Transverse colon (tissue), 4 donors: ENCODE measurements at regions not wholly inside any gene's neighbourhood (a gene's known extent, or its start where the extent isn't known, plus 50 kb on each side); places are given as distances from the start of the nearest gene placed in this dataset.

Experiments used
- EP300 ChIP-seq: sonication (generic); formaldehyde crosslinking; IDR thresholded peaks from one replicate; pipeline ENCODE4 v1.6.1; 2017; ENCODE audit warnings: antibody characterized with exemption, low read depth
- POLR2A ChIP-seq: fragments of 450-650 bp; IDR thresholded peaks from one replicate; pipeline ENCODE4 v1.6.1; 2016; ENCODE audit warnings: antibody characterized with exemption, mild to moderate bottlenecking, moderate library complexity
- POLR2AphosphoS5 ChIP-seq, 3 donors: sonication (generic); formaldehyde crosslinking; IDR thresholded peaks; one replicate each; pipeline ENCODE4 v1.6.1; 2016; ENCODE audit warnings: antibody characterized with exemption in 3 of 3
- TF ChIP-seq, protein P1 (sequence below), 5 experiments: fragments of 200-600 bp in 3 of 5; fragments of 450-650 bp in 2 of 5; sonication (generic) in 3 of 5; IDR thresholded peaks; 1 replicate in 2 of 5; 2 replicates in 3 of 5; pipeline ENCODE4 v1.5.1; 2016 to 2017; ENCODE audit warnings: antibody characterized with exemption in 5 of 5, inconsistent platforms in 3 of 5, mild to moderate bottlenecking in 2 of 5, moderate library complexity in 1 of 5

GRCh38 chr4:124030147-124030546 lies 633.6 kb downstream of the SPRY1 start:
- TF ChIP-seq, protein P1, sequence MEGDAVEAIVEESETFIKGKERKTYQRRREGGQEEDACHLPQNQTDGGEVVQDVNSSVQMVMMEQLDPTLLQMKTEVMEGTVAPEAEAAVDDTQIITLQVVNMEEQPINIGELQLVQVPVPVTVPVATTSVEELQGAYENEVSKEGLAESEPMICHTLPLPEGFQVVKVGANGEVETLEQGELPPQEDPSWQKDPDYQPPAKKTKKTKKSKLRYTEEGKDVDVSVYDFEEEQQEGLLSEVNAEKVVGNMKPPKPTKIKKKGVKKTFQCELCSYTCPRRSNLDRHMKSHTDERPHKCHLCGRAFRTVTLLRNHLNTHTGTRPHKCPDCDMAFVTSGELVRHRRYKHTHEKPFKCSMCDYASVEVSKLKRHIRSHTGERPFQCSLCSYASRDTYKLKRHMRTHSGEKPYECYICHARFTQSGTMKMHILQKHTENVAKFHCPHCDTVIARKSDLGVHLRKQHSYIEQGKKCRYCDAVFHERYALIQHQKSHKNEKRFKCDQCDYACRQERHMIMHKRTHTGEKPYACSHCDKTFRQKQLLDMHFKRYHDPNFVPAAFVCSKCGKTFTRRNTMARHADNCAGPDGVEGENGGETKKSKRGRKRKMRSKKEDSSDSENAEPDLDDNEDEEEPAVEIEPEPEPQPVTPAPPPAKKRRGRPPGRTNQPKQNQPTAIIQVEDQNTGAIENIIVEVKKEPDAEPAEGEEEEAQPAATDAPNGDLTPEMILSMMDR (IDR thresholded peaks at IDR 0.05) = no peak
- TF ChIP-seq EP300 (no peak), POLR2A (no peak), POLR2AphosphoS5 (IDR thresholded peaks at IDR 0.05) (no peak)
